ENCODE measurements at regions not wholly inside any gene's neighbourhood (a gene's known extent, or its start where the extent isn't known, plus 50 kb on each side); places are given as distances from the start of the nearest gene placed in this dataset.
A peak's percentile ranks its signal among the peaks of the same experiment; 100 is the strongest.

- no peak overlapping the region for H3K27ac Mint-ChIP-seq
- ATAC-seq (no peak), DNase-seq (no peak)
- H3K4me3 Mint-ChIP-seq = no peak overlapping the region
- H3K4me1 Mint-ChIP-seq = no peaks in the 10 kb centered on the region
- no peaks in the 10 kb centered on the region for H3K9me3 Mint-ChIP-seq
- H3K27me3 Mint-ChIP-seq = no peaks in the 10 kb centered on the region
- H3K36me3 Mint-ChIP-seq (ENCODE audit: low read depth) = no peaks in the 10 kb centered on the region
Measured at GRCh38 chr2:217623281-217623912, 379.4 kb downstream of the TNS1 start.

DNA sequence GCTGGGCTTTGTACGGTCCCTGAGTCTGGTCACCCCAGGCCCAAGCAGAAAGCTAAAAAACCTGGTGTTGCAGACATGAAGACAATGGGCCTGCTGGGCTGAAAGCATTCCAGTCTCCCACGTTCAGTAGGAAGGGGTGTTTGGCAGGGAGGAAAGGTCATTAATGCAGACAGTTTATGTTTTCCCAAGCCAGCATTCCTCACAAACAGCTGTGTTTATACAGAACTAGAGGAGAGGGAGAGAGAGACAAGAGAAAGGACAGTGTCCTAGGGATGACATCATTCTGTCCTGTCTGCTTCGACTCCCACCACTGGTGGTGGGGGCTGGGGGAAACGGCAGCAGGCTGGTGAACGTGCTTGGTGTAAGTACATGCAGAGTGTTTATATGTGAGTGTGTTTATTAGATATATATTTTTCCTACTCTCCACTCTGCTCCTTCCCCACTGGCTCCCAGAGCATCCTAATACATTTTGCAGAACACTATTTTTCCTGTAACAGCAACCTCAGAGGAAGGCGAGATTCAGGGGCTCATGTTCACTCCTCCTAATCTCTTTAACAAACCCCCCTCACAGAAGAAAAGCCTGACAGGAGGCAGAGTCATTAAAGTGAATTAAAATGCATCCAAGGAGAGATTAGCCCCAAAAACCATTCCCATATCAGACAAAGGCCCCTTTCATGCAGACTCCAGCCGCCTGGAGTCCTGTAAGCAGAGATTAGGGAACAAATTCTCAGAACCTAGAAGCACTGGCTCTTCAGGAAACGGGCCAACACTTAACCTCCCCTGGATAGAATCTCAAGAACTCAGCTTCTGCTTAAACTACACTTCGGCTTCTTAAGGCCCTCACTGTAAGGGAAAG, 380.4 kb downstream of the TNS1 start:
- DNase-seq = no peak
- H3K9me3 Mint-ChIP-seq = no peaks in the 10 kb centered on the region
- H3K36me3 Mint-ChIP-seq (ENCODE audit: low read depth) = no peaks in the 10 kb centered on the region
- no peaks in the 10 kb centered on the region for H3K27me3 Mint-ChIP-seq
- H3K27ac Mint-ChIP-seq = no peak overlapping the region
- H3K4me1 Mint-ChIP-seq = no peaks in the 10 kb centered on the region
- H3K4me3 Mint-ChIP-seq = no peak overlapping the region
- no peak for ATAC-seq

DNA sequence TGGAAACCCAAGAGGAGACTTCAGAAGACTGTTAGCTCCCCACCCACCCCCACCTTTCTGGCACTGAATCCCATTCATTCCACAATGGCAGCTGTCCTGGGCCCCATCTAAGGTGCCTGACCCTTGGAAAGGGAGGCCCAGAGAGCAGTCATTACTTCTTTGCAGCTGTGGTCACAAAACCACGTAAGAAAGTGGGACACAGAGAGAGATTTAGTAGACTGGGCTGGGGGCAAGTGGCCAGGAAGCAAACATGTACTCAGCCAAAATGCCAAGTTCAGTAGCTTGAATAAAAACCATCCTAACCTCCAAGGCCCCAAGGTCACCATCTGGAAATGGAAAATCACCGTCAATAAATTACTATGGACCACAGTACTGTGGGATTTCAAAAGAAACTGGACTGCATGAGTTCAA, 381.4 kb downstream of the TNS1 start:
- Mint-ChIP-seq H3K27me3 (no peaks in the 10 kb centered on the region), H3K4me3 (no peak overlapping the region), H3K36me3 (ENCODE audit: low read depth) (no peaks in the 10 kb centered on the region), H3K4me1 (no peaks in the 10 kb centered on the region), H3K9me3 (no peaks in the 10 kb centered on the region), H3K27ac (no peak overlapping the region)
- no peak for ATAC-seq
- no peak for DNase-seq

DNA sequence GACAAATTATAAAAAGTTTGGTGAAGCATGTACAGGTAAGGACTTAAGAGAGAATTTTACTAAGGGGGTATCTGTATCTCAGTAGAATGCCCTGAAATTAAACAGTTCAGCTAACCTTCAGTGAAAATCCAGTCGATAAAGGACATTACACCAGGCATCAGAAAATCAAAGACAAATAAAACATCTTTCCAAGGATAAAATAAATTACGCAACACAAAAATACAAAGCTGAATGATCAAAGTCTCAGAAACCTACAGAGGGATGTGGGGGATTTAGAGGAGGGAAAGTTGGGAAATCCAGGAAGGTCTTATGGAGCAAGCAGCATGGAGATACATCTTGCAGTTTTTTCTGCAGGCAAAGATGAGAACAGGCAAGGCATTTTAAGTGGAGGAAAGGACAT, 384.1 kb downstream of the TNS1 start:
- H3K27ac Mint-ChIP-seq = no peak overlapping the region
- no peaks in the 10 kb centered on the region for H3K27me3 Mint-ChIP-seq
- no peaks in the 10 kb centered on the region for H3K9me3 Mint-ChIP-seq
- H3K36me3 Mint-ChIP-seq (ENCODE audit: low read depth) = no peaks in the 10 kb centered on the region
- H3K4me3 Mint-ChIP-seq = no peak overlapping the region
- H3K4me1 Mint-ChIP-seq = peaks cover 4% of the 10 kb centered on the region
- no peak for DNase-seq
- no peak for ATAC-seq

DNA sequence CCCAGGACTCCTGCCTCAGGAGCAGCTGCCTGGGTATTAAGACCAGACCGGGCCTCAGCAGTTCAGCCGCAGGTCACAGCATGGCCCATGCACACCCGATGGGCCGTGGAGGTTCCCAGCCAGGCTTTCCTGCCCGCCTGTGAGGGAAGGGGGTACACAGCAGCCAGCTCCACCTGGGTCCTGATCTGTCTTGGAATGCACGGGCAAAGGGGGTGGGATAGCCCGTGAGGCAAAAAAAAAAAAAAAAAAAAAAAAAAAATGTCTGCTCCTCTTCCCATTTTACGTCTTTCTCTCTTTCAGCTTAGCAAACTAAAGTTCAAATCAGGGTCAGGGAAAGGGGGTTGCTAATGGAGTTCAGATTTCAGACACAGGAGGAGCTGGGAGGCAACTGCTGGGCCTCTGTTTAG, 385.2 kb downstream of the TNS1 start:
- H3K4me3 Mint-ChIP-seq = no peak overlapping the region
- no peaks in the 10 kb centered on the region for H3K36me3 Mint-ChIP-seq (ENCODE audit: low read depth)
- no peak for ATAC-seq

DNA sequence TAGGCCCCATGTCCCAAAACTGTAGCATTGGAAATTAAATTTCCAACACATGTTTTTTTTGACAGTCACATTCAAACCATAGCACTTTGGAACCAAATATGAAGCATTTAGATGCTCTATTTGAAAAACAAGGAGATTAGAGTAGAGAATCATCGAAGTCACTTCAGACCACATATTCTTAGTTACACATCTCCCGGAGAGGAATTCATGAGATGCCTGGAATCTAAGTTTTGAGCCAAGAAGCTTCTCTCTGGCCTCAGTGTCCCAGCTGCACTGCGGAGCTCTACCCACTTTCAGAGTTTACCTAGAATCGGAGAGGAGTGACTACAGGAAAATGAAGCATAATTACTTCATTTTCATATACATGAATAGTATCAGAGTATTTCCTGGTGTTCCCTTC, 385.9 kb downstream of the TNS1 start:
- Mint-ChIP-seq H3K27ac (no peak overlapping the region), H3K36me3 (ENCODE audit: low read depth) (no peaks in the 10 kb centered on the region), H3K27me3 (no peaks in the 10 kb centered on the region), H3K4me1 (peaks cover 7% of the 10 kb centered on the region), H3K9me3 (no peaks in the 10 kb centered on the region), H3K4me3 (no peak overlapping the region)
- no peak for ATAC-seq
- DNase-seq = no peak

More for the DNA sequence above, 385.2 kb downstream of the TNS1 start:
- H3K9me3 Mint-ChIP-seq = no peaks in the 10 kb centered on the region
- H3K4me1 Mint-ChIP-seq = peaks cover 4% of the 10 kb centered on the region
- H3K27me3 Mint-ChIP-seq = no peaks in the 10 kb centered on the region
- no peak for DNase-seq
- no peak overlapping the region for H3K27ac Mint-ChIP-seq

DNA sequence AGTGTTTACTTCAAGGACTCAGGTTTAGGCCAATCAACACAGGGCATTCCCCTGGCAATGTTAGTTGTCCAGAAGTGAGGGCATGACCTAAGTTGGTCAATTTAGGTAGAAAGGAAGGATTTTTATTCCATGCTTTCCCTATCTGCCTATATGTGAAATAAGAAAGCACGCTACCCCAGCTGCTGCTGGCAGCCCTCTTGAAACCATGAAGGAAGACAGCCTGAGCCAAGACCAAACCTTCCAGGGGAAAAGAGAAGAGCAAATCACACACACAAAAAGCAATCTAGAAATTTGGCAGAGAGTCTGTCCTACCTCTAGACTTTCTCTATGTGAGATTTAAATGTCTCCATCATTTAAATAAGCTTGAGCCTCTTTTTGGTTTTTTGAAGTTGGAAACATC, 387.6 kb downstream of the TNS1 start:
- Mint-ChIP-seq H3K4me1 (peaks cover 24% of the 10 kb centered on the region), H3K27me3 (no peaks in the 10 kb centered on the region), H3K27ac (no peak overlapping the region), H3K36me3 (ENCODE audit: low read depth) (no peaks in the 10 kb centered on the region), H3K4me3 (no peak overlapping the region), H3K9me3 (no peaks in the 10 kb centered on the region)
- ATAC-seq (no peak), DNase-seq (no peak)

DNA sequence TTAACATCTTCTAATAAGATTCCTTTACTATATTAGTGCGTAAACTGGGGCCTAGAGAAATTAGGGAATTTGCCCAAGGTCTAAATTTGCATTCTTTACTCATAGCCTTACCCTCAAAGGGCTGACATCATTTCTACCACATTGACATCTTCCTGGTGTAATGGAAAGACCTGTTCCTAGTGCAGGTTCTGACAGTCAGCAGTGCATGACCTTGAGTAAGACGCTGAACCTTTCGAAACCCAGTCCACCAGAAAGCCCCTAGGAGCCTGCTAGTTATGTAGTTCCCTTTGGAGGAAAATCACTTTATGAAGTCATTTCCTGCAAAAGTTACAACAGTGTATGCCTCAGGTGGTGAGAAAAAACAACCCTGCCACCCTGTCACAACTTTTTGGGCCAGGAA, 388.3 kb downstream of the TNS1 start:
- Mint-ChIP-seq H3K27ac (no peak overlapping the region), H3K27me3 (no peaks in the 10 kb centered on the region), H3K4me1 (peaks cover 31% of the 10 kb centered on the region), H3K9me3 (no peaks in the 10 kb centered on the region), H3K4me3 (no peak overlapping the region), H3K36me3 (ENCODE audit: low read depth) (no peaks in the 10 kb centered on the region)
- no peak for ATAC-seq
- DNase-seq = no peak

DNA sequence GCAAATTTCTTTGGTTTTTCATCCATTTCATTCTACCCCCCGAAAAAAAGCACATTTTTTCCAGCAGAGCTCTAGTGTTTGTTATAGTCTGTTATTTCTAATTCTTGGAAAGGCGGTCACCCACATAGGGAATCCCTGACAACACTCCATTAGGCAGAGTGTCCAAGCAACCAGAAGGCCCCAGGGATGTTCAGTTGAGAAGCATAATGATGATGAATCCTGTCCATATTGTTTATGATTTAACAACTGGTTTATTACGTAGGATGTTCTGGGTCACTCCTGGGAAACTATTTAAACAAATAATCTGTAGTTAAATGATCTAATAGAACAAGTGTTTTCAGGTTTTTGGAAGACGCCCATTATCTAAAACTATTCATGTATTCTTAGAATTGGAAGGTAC, 388.7 kb downstream of the TNS1 start:
- ATAC-seq (no peak), DNase-seq (no peak)
- H3K36me3 Mint-ChIP-seq (ENCODE audit: low read depth) = no peaks in the 10 kb centered on the region
- H3K4me1 Mint-ChIP-seq = peaks cover 32% of the 10 kb centered on the region
- H3K27me3 Mint-ChIP-seq = no peaks in the 10 kb centered on the region
- no peak overlapping the region for H3K27ac Mint-ChIP-seq
- no peaks in the 10 kb centered on the region for H3K9me3 Mint-ChIP-seq
- H3K4me3 Mint-ChIP-seq = no peak overlapping the region

DNA sequence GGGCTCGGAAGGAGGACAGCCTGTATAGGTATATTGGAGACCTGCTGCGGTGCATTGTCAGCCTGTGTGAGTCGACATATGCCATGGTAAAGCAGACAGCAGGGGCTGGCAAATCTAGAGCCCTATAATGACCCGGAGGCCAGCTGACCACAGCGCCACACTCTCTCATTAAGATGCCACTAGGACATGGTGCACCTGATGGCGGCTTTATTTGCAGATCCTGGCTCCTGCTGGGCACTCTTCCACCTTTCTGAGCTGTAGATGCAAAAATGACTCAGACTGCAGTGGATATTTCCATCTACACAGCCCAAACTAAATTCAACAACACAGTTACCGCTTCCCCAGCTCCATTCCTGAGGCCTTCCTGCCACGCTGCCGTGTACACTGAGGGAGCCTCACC, 389.9 kb downstream of the TNS1 start:
- H3K4me1 Mint-ChIP-seq = peaks cover 32% of the 10 kb centered on the region
- H3K27ac Mint-ChIP-seq = no peak overlapping the region
- ATAC-seq (no peak), DNase-seq (no peak)
- H3K27me3 Mint-ChIP-seq = no peaks in the 10 kb centered on the region
- H3K9me3 Mint-ChIP-seq = no peaks in the 10 kb centered on the region
- H3K4me3 Mint-ChIP-seq = no peak overlapping the region
- H3K36me3 Mint-ChIP-seq (ENCODE audit: low read depth) = no peaks in the 10 kb centered on the region

DNA sequence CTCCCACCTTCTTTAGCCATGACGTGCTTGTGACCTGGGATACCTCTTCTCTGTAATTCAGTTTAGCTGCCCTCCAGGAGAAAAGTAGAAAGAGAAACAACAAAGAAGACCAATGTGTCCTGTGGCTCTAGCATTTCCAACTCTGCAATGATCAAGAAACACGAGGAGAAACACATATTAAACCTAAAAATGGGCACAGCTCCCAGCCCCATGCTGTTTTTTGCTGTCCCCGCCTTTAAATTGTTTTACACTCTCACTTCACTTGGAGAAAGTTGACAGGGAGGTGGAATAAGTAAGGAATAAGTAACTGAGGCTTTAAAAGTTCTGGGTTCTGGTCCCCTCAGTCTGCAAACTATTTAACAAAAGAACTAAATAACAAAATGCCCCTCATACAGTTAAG, 390.6 kb downstream of the TNS1 start:
- H3K27me3 Mint-ChIP-seq = no peaks in the 10 kb centered on the region
- no peaks in the 10 kb centered on the region for H3K36me3 Mint-ChIP-seq (ENCODE audit: low read depth)
- DNase-seq = no peak
- no peaks in the 10 kb centered on the region for H3K9me3 Mint-ChIP-seq
- no peak overlapping the region for H3K4me3 Mint-ChIP-seq
- peaks cover 32% of the 10 kb centered on the region for H3K4me1 Mint-ChIP-seq
- peak overlapping the region; percentile 83 for H3K27ac Mint-ChIP-seq
- ATAC-seq = no peak

GRCh38 chr2:217611626-217612127, 391.1 kb downstream of the TNS1 start:
- Mint-ChIP-seq H3K27ac (peak overlapping the region; percentile 83), H3K9me3 (no peaks in the 10 kb centered on the region), H3K4me3 (no peak overlapping the region)

GRCh38 chr2:217611056-217611455, 391.7 kb downstream of the TNS1 start:
- Mint-ChIP-seq H3K27ac (peak overlapping the region; percentile 83), H3K9me3 (no peaks in the 10 kb centered on the region), H3K4me1 (peaks cover 36% of the 10 kb centered on the region), H3K36me3 (ENCODE audit: low read depth) (no peaks in the 10 kb centered on the region), H3K27me3 (no peaks in the 10 kb centered on the region), H3K4me3 (no peak overlapping the region)
- ATAC-seq = no peak
- peak; percentile 17 for DNase-seq

More at GRCh38 chr2:217611626-217612127, 391.1 kb downstream of the TNS1 start:
- no peaks in the 10 kb centered on the region for H3K27me3 Mint-ChIP-seq
- peaks cover 34% of the 10 kb centered on the region for H3K4me1 Mint-ChIP-seq
- no peaks in the 10 kb centered on the region for H3K36me3 Mint-ChIP-seq (ENCODE audit: low read depth)
- ATAC-seq (no peak), DNase-seq (no peak)

DNA sequence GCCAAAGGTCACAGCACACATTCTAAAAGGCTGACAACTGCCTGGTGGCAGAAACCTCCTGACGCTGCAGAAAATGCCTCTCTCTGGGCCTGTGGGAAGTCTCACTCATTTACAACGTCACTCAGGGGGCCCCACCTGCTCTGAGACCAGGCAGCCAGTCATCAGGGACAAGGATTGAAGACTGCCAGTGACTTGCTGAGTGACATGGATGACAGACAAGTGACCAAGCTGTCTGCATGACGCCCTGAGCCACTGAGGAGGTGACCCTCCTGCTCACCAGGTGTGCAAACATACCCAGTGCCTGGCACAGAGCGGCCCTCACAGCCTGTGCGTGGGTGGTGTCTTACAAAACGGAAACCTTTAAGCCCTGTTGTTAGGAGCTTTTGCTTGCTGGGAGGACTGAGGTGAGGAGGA, 392.4 kb downstream of the TNS1 start:
- Mint-ChIP-seq H3K36me3 (ENCODE audit: low read depth) (no peaks in the 10 kb centered on the region), H3K9me3 (no peaks in the 10 kb centered on the region), H3K4me1 (peaks cover 36% of the 10 kb centered on the region), H3K27ac (peak overlapping the region; percentile 83), H3K4me3 (peak overlapping the region; percentile 3), H3K27me3 (no peaks in the 10 kb centered on the region)
- ATAC-seq (peak; percentile 84), DNase-seq (peak; percentile 60)

- Mint-ChIP-seq H3K9me3 (no peaks in the 10 kb centered on the region), H3K27me3 (no peaks in the 10 kb centered on the region), H3K27ac (peak overlapping the region; percentile 83), H3K36me3 (ENCODE audit: low read depth) (no peaks in the 10 kb centered on the region), H3K4me1 (peaks cover 36% of the 10 kb centered on the region), H3K4me3 (peak overlapping the region; percentile 3)
- no peak for DNase-seq
- no peak for ATAC-seq
Measured at GRCh38 chr2:217609952-217610351, 392.8 kb downstream of the TNS1 start.
